MCF 10A (cell line): ENCODE measurements at regions not wholly inside any gene's neighbourhood (a gene's known extent, or its start where the extent isn't known, plus 50 kb on each side); places are given as distances from the start of the nearest gene placed in this dataset.
"Not testable (repeated sequence)": the region's sequence is repeated elsewhere in the genome, so short reads cannot be mapped to it uniquely, and the experiment has no call there.

ENCODE experiments used
- BruUV-seq: library from RNA; stranded (reverse); fragments of 400-500 nt; replicated peaks from 2 replicates; lab custom pipeline; 2021; lab: Mats Ljungman, UMichigan
- CTCF ChIA-PET: fragments of 300-600 bp; sonication (Branson Sonifier 250); formaldehyde crosslinking; extraction: SDS; loops from one replicate; lab custom pipeline; 2021; ENCODE audit warnings: antibody characterized with exemption, inconsistent platforms; lab: Yijun Ruan, JAX
- POLR2A ChIA-PET: fragments of 300-600, 350-650 bp; sonication (Branson Sonifier 250); formaldehyde crosslinking; extraction: SDS; loops from one replicate; lab custom pipeline; 2020; ENCODE audit warnings: antibody characterized with exemption, inconsistent platforms; lab: Yijun Ruan, JAX
- DNase-seq: peaks from one replicate; pipeline ENCODE4 v3.0.0-alpha.2; 2018; ENCODE audit not compliant: unreplicated experiment
- H3K27ac Mint-ChIP-seq: one replicate; pipeline ENCODE4 v1.8.0; 2022; ENCODE audit warnings: mild to moderate bottlenecking, low read depth, mixed read lengths; ENCODE audit not compliant: unreplicated experiment
- H3K27me3 Mint-ChIP-seq: one replicate; pipeline ENCODE4 v1.8.0; 2022; ENCODE audit warnings: mixed read lengths; ENCODE audit not compliant: insufficient read depth, unreplicated experiment
- H3K36me3 Mint-ChIP-seq: one replicate; pipeline ENCODE4 v1.8.0; 2022; ENCODE audit warnings: mild to moderate bottlenecking, moderate library complexity, mixed read lengths; ENCODE audit not compliant: insufficient read depth, unreplicated experiment
- H3K4me1 Mint-ChIP-seq: one replicate; pipeline ENCODE4 v1.8.0; 2022; ENCODE audit warnings: mixed read lengths; ENCODE audit not compliant: insufficient read depth, unreplicated experiment
- H3K4me3 Mint-ChIP-seq: one replicate; pipeline ENCODE4 v1.8.0; 2022; ENCODE audit warnings: mild to moderate bottlenecking, moderate library complexity, mixed read lengths; ENCODE audit not compliant: unreplicated experiment
- H3K9me3 Mint-ChIP-seq: one replicate; pipeline ENCODE4 v1.8.0; 2022; ENCODE audit warnings: mixed read lengths; ENCODE audit not compliant: unreplicated experiment
- intact Hi-C: fragments of 100-400 bp; cut with micrococcal nuclease; formaldehyde crosslinking; loops from 2 replicates; pipeline ENCODE4 v1.14.1; 2022
- TF ChIP-seq, protein P1 (sequence below): fragments of 200-600 bp; IDR thresholded peaks from one replicate; pipeline ENCODE4 v1.8.0; 2022; ENCODE audit warnings: antibody characterized with exemption, mild to moderate bottlenecking; ENCODE audit not compliant: unreplicated experiment

DNA sequence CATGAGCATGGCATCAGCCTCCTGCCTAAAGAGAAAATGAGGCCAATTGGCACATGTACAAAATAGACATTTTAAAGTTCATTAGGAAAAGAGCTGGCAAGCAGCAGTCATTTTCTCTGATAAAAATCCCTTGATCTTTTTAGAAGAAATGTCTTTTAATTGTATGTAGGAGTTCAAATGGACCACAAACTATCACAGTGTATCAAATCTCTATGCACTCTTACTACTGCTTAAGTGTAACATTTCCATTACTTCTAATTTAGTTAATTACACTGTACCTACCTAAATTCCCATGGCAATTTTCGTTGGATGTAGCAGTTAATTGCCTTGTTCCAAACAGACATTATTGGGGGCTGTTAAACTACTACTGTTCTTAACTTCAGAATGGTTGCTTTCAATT is 233.7 kb upstream of the TECRL start:
- POLR2A ChIA-PET: no interaction called here
- no peak overlapping the region for H3K27ac Mint-ChIP-seq
- H3K27me3 Mint-ChIP-seq: no peaks in the 10 kb centered on the region
- TF ChIP-seq, protein P1, sequence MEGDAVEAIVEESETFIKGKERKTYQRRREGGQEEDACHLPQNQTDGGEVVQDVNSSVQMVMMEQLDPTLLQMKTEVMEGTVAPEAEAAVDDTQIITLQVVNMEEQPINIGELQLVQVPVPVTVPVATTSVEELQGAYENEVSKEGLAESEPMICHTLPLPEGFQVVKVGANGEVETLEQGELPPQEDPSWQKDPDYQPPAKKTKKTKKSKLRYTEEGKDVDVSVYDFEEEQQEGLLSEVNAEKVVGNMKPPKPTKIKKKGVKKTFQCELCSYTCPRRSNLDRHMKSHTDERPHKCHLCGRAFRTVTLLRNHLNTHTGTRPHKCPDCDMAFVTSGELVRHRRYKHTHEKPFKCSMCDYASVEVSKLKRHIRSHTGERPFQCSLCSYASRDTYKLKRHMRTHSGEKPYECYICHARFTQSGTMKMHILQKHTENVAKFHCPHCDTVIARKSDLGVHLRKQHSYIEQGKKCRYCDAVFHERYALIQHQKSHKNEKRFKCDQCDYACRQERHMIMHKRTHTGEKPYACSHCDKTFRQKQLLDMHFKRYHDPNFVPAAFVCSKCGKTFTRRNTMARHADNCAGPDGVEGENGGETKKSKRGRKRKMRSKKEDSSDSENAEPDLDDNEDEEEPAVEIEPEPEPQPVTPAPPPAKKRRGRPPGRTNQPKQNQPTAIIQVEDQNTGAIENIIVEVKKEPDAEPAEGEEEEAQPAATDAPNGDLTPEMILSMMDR: no peak
- CTCF ChIA-PET: interaction anchor here (0.6 kb wide), 2 partner anchors 998 to 1061 kb away, joined by 3 read pairs; no protein-coding TSS in a partner anchor
- BruUV-seq: no TSS peak
- H3K9me3 Mint-ChIP-seq: no peaks in the 10 kb centered on the region
- no peak for DNase-seq
- H3K4me3 Mint-ChIP-seq: no peak overlapping the region
- no peaks in the 10 kb centered on the region for H3K4me1 Mint-ChIP-seq
- intact Hi-C loops: no loop called here
- no peaks in the 10 kb centered on the region for H3K36me3 Mint-ChIP-seq

DNA sequence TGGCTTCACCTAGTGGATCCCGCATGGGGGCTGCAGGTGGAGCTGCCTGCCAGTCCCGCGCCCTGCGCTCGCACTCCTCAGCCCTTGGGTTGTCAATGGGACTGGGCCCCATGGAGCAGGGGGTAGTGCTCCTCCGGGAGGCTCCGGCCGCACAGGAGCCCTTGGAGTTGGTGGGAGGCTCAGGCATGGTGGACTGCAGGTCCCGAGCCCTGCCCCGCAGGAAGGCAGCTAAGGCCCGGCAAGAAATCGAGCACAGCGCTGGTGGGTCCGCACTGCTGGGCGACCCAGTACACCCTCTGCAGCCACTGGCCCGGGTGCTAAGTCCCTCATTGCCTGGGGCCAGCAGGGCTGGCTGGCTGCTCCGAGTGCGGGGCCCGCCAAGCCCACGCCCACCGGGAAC is 231.2 kb upstream of the TECRL start:
- H3K27me3 Mint-ChIP-seq, H3K36me3 Mint-ChIP-seq, H3K9me3 Mint-ChIP-seq, POLR2A ChIA-PET, H3K4me3 Mint-ChIP-seq, CTCF ChIA-PET, BruUV-seq, intact Hi-C loops, H3K4me1 Mint-ChIP-seq, DNase-seq, H3K27ac Mint-ChIP-seq: not testable (repeated sequence)

DNA sequence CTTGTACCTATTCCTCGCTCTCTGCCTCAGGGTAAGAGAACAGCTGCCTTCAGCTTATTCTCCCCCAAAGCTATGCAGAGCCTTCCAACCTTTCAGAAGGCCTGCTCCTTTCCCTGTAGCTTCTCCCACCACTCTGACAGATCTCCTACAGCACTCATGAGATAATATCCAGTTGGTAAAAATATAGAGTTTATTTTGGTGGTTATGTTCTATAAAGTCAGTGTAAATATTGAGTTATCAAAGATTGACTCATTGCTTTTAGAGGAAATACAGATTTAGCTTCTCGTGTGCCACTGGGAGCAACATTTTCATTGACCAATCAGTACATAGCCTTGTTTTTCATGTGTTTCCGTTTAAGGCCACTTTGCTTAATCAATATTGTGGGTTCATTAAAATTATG is 216.2 kb upstream of the TECRL start:
- BruUV-seq: no TSS peak
- ChIA-PET POLR2A (interaction anchor here (0.7 kb wide), 1 partner anchor 103 kb away, joined by 4 read pairs; no protein-coding TSS in a partner anchor), CTCF (interaction anchor here (0.6 kb wide), 1 partner anchor 830 kb away, joined by 4 read pairs; no protein-coding TSS in a partner anchor)
- no peaks in the 10 kb centered on the region for H3K9me3 Mint-ChIP-seq
- no peak overlapping the region for H3K4me3 Mint-ChIP-seq
- H3K27ac Mint-ChIP-seq: no peak overlapping the region
- no peaks in the 10 kb centered on the region for H3K36me3 Mint-ChIP-seq
- no peaks in the 10 kb centered on the region for H3K4me1 Mint-ChIP-seq
- intact Hi-C loops: no loop called here
- H3K27me3 Mint-ChIP-seq: no peaks in the 10 kb centered on the region
- TF ChIP-seq, protein P1: no peak
- DNase-seq: no peak

- CTCF ChIA-PET: interaction anchor here (0.9 to 1.8 kb wide), 2 partner anchors 18 to 34 kb away, joined by 4 to 5 read pairs; no protein-coding TSS in a partner anchor
- Mint-ChIP-seq H3K4me3 (no peak overlapping the region), H3K27ac (peak overlapping the region; percentile 2), H3K9me3 (no peaks in the 10 kb centered on the region), H3K4me1 (peaks cover 6% of the 10 kb centered on the region), H3K27me3 (no peaks in the 10 kb centered on the region), H3K36me3 (no peaks in the 10 kb centered on the region)
- TF ChIP-seq, protein P1: peak; percentile 39
- no TSS peak for BruUV-seq
- POLR2A ChIA-PET: no interaction called here
- intact Hi-C loops: loop anchor here (5.0 kb wide), 1 partner anchor 165 kb away; no protein-coding TSS in a partner anchor
- DNase-seq: peak; percentile 48
Measured at GRCh38 chr4:64617800-64618199, 208.6 kb upstream of the TECRL start.

- Mint-ChIP-seq H3K4me3 (no peak overlapping the region), H3K9me3 (no peaks in the 10 kb centered on the region), H3K27ac (no peak overlapping the region), H3K4me1 (peaks cover 6% of the 10 kb centered on the region), H3K27me3 (no peaks in the 10 kb centered on the region), H3K36me3 (no peaks in the 10 kb centered on the region)
- POLR2A ChIA-PET: no interaction called here
- TF ChIP-seq, protein P1: no peak
- CTCF ChIA-PET: no interaction called here
- intact Hi-C loops: no loop called here
- BruUV-seq: no TSS peak
- no peak for DNase-seq
Measured at GRCh38 chr4:64614276-64614675, 205.0 kb upstream of the TECRL start.
